Neural cell (in vitro differentiated cells): ENCODE measurements at regions not wholly inside any gene's neighbourhood (a gene's known extent, or its start where the extent isn't known, plus 50 kb on each side); places are given as distances from the start of the nearest gene placed in this dataset.
A peak's percentile ranks its signal among the peaks of the same experiment; 100 is the strongest.

Experiments
- H2AFZ ChIP-seq: fragments of 200-600, 300-800 bp; sonication (generic), shearing (Covaris generic); 2 replicates; pipeline ENCODE4 v1.6.0; 2014; ENCODE audit warnings: low read depth, mild to moderate bottlenecking, antibody characterized with exemption, low read length, moderate library complexity
- H3F3A ChIP-seq: fragments of 200-600 bp; shearing (Covaris generic); 2 replicates; pipeline ENCODE4 v1.6.1; 2016; ENCODE audit warnings: mild to moderate bottlenecking, moderate library complexity, mixed read lengths, antibody characterized with exemption, low read length; ENCODE audit not compliant: insufficient read depth, poor library complexity, severe bottlenecking
- H3K27ac ChIP-seq: fragments of 200-600, 300-800 bp; sonication (generic), shearing (Covaris generic); 2 replicates; pipeline ENCODE4 v1.5.1; 2014; ENCODE audit warnings: mild to moderate bottlenecking, low read length, moderate library complexity
- H3K27me3 ChIP-seq: fragments of 300-800, 200-600 bp; sonication (generic), shearing (Covaris generic); 2 replicates; pipeline ENCODE4 v1.6.0; 2014; ENCODE audit warnings: mild to moderate bottlenecking, low read depth, low read length, moderate library complexity; ENCODE audit not compliant: insufficient read depth
- H3K36me3 ChIP-seq: fragments of 300-800, 200-600 bp; sonication (generic), shearing (Covaris generic); 2 replicates; pipeline ENCODE4 v1.5.1; 2014; ENCODE audit warnings: mild to moderate bottlenecking, antibody characterized with exemption, low read length, moderate library complexity; ENCODE audit not compliant: insufficient read depth
- H3K4me2 ChIP-seq: fragments of 300-800, 200-600 bp; sonication (generic), shearing (Covaris generic); 2 replicates; pipeline ENCODE4 v1.6.0; 2014; ENCODE audit warnings: mild to moderate bottlenecking, low read length
- H3K4me3 ChIP-seq: fragments of 300-800, 200-600 bp; sonication (generic), shearing (Covaris generic); 2 replicates; pipeline ENCODE4 v1.5.1; 2014; ENCODE audit warnings: mild to moderate bottlenecking, low read length, moderate library complexity
- H3K79me2 ChIP-seq: fragments of 200-600 bp; shearing (Covaris generic); replicated peaks from 2 replicates; pipeline ENCODE4 v1.6.0; 2014; ENCODE audit warnings: mild to moderate bottlenecking, low read length, moderate library complexity; ENCODE audit not compliant: insufficient read depth
- H3K9ac ChIP-seq: fragments of 300-800, 200-600 bp; sonication (generic), shearing (Covaris generic); 2 replicates; pipeline ENCODE4 v1.6.1; 2016; ENCODE audit warnings: mild to moderate bottlenecking, low read length, mixed read lengths
- H3K9me2 ChIP-seq: fragments of 200-600 bp; shearing (Covaris generic); 2 replicates; pipeline ENCODE4 v1.6.1; 2016; ENCODE audit warnings: mild to moderate bottlenecking, low read length, mixed read lengths; ENCODE audit not compliant: insufficient read depth
- H3K9me3 ChIP-seq: fragments of 200-600, 300-800 bp; sonication (generic), shearing (Covaris generic); 2 replicates; pipeline ENCODE4 v1.6.1; 2016; ENCODE audit warnings: mild to moderate bottlenecking, mixed run types, low read length, moderate library complexity, mixed read lengths
- H4K20me1 ChIP-seq: fragments of 200-600 bp; shearing (Covaris generic); 2 replicates; pipeline ENCODE4 v1.6.1; 2016; ENCODE audit warnings: mild to moderate bottlenecking, mixed run types; ENCODE audit not compliant: insufficient read depth
- CTCF ChIP-seq: fragments of 450-650 bp; IDR thresholded peaks from 2 replicates; pipeline ENCODE4 v1.5.1; 2014; ENCODE audit warnings: antibody characterized with exemption, mild to moderate bottlenecking, moderate library complexity; ENCODE audit not compliant: poor library complexity, severe bottlenecking
- EP300 ChIP-seq: fragments of 450-650 bp; conservative IDR thresholded peaks from 2 replicates; pipeline ENCODE4 v1.6.1; 2014; ENCODE audit warnings: antibody characterized with exemption, mild to moderate bottlenecking, moderate library complexity; ENCODE audit not compliant: poor library complexity, severe bottlenecking
- EZH2 ChIP-seq: fragments of 200-600, 300-800 bp; shearing (Covaris generic), sonication (generic); IDR thresholded peaks from 2 replicates; pipeline ENCODE4 v1.6.1; 2014; ENCODE audit warnings: antibody characterized with exemption, low read length, borderline replicate concordance, mild to moderate bottlenecking; ENCODE audit not compliant: insufficient read depth, poor library complexity, severe bottlenecking
- MXI1 ChIP-seq: fragments of 450-650 bp; conservative IDR thresholded peaks from 2 replicates; pipeline ENCODE4 v1.6.1; 2014; ENCODE audit warnings: antibody characterized with exemption, mild to moderate bottlenecking; ENCODE audit not compliant: poor library complexity, severe bottlenecking
- POLR2AphosphoS5 ChIP-seq: IDR thresholded peaks from 2 replicates; pipeline ENCODE4 v1.6.1; 2012
- RAD21 ChIP-seq: fragments of 450-650 bp; conservative IDR thresholded peaks from 2 replicates; pipeline ENCODE4 v1.6.1; 2014; ENCODE audit warnings: antibody characterized with exemption, mild to moderate bottlenecking, moderate library complexity
- REST ChIP-seq: IDR thresholded peaks from 2 replicates; pipeline ENCODE4 v1.6.1; 2012; ENCODE audit warnings: borderline replicate concordance
- SMC3 ChIP-seq: fragments of 450-650 bp; conservative IDR thresholded peaks from 2 replicates; pipeline ENCODE4 v1.6.1; 2014; ENCODE audit warnings: antibody characterized with exemption, mild to moderate bottlenecking, moderate library complexity; ENCODE audit not compliant: poor library complexity
- TAF1 ChIP-seq: IDR thresholded peaks from 2 replicates; pipeline ENCODE4 v1.6.1; 2012; ENCODE audit warnings: low read depth

DNA sequence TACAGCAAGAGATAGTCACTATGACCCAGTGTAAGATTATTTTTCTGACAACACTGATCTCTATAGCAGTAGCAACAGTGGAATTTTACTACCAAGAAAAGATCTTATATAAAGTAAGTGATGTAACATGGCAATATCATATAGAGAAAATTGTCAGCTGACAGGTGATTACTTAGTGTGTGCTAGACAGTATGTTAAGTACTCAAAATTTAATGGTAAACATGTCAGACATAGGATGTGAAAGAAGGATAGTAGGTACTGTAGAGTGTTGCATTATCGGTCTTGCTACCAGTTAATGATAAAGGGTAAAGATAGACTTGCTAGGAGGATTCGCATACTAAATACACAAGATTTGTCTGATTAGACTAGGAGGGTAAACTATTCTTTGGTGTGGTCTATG lies 247.4 kb downstream of the CYLC2 start:
- Histone ChIP-seq H3K9me2 (no peaks in the 10 kb centered on the region), H3K9me3 (no peaks in the 10 kb centered on the region), H3K27ac (no peak overlapping the region), H2AFZ (no peak overlapping the region), H3K4me2 (no peak overlapping the region), H3K36me3 (no peaks in the 10 kb centered on the region), H4K20me1 (no peaks in the 10 kb centered on the region), H3K9ac (no peak overlapping the region), H3F3A (peaks cover 5% of the 10 kb centered on the region), H3K27me3 (no peaks in the 10 kb centered on the region), H3K4me3 (no peak overlapping the region), H3K79me2 (no peaks in the 10 kb centered on the region)
- TF ChIP-seq REST (no peak), EP300 (peak; percentile 76), POLR2AphosphoS5 (peak; percentile 79), EZH2 (no peak)

DNA sequence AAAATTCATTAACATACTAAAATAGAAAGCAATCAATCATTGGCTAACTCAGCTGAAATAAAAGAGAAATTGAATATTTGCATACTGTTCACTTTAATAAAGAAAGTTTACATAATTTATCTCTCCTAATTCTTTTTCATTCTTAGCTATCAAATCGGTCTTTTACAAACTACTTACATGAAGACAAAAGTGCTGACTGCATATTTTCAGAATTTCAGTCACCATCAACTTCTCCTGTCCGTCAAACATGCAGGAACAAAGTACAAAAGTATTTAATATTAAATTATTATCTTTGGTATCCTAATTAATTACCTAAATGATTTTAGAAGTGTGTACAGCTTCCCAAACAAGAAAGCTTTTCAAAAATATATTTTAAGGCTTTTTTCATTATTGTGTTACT lies 248.4 kb downstream of the CYLC2 start:
- no peak overlapping the region for H2AFZ ChIP-seq
- TF ChIP-seq RAD21, result no peak
- no peak for TF ChIP-seq REST
- TF ChIP-seq TAF1, result no peak
- TF ChIP-seq EP300, result no peak
- no peak for TF ChIP-seq MXI1
- H3F3A ChIP-seq, result peaks cover 5% of the 10 kb centered on the region
- no peaks in the 10 kb centered on the region for H3K9me2 ChIP-seq
- no peaks in the 10 kb centered on the region for H3K9me3 ChIP-seq
- no peaks in the 10 kb centered on the region for H4K20me1 ChIP-seq
- no peak overlapping the region for H3K4me3 ChIP-seq
- H3K4me2 ChIP-seq, result no peak overlapping the region
- H3K36me3 ChIP-seq, result no peaks in the 10 kb centered on the region
- H3K9ac ChIP-seq, result no peak overlapping the region
- no peaks in the 10 kb centered on the region for H3K27me3 ChIP-seq
- H3K79me2 ChIP-seq, result no peaks in the 10 kb centered on the region
- no peak overlapping the region for H3K27ac ChIP-seq

- H2AFZ ChIP-seq, result no peak overlapping the region
- H3K27me3 ChIP-seq, result no peaks in the 10 kb centered on the region
- H3K9me3 ChIP-seq, result no peaks in the 10 kb centered on the region
- no peaks in the 10 kb centered on the region for H3K9me2 ChIP-seq
- H3K79me2 ChIP-seq, result no peaks in the 10 kb centered on the region
- no peaks in the 10 kb centered on the region for H3K36me3 ChIP-seq
- no peak overlapping the region for H3K9ac ChIP-seq
- peaks cover 5% of the 10 kb centered on the region for H3F3A ChIP-seq
- no peak overlapping the region for H3K27ac ChIP-seq
- no peaks in the 10 kb centered on the region for H4K20me1 ChIP-seq
- no peak overlapping the region for H3K4me2 ChIP-seq
- TF ChIP-seq MXI1 (no peak), CTCF (no peak), EZH2 (no peak), POLR2AphosphoS5 (no peak), REST (no peak), RAD21 (no peak), SMC3 (no peak), TAF1 (no peak), EP300 (no peak)
- no peak overlapping the region for H3K4me3 ChIP-seq
Observed at GRCh38 chr9:103245369-103245768, 250.2 kb downstream of the CYLC2 start.
